Dermis blood vessel endothelial cell (primary cell): ENCODE measurements at regions not wholly inside any gene's neighbourhood (a gene's known extent, or its start where the extent isn't known, plus 50 kb on each side); places are given as distances from the start of the nearest gene placed in this dataset.
"Not testable (repeated sequence)": the region's sequence is repeated elsewhere in the genome, so short reads cannot be mapped to it uniquely, and the experiment has no call there.

Experiments used
- DNase-seq: peaks from one replicate; pipeline ENCODE4 v3.0.0; 2010

DNA sequence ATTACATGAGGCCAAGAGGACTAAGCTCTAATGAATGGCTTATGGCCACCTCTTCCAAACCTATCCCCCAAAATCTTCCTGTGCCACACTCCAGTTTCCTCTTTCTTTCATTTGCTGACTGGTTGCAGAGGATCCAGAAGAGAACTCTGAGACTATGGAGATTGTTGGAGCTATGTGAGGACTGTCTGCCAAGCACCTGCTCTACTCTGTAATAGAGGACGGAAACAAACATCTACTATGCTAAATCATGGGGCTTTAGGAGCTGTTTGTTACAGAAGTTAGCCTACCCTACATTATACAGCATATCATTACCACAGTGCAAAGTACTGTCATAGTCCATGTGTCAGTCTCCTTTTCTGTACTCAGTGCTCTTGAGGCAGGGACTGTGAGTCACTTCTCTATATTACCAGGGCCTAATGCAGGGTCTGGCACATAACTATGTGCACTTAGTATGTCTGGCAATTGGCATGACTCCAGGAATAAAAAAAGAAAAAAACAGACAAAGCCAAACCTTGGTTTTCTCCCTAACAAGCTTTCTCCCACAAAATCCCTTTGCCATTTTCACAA lies 95.1 kb downstream of the RPAP3 start:
- DNase-seq = peak; percentile 10

DNA sequence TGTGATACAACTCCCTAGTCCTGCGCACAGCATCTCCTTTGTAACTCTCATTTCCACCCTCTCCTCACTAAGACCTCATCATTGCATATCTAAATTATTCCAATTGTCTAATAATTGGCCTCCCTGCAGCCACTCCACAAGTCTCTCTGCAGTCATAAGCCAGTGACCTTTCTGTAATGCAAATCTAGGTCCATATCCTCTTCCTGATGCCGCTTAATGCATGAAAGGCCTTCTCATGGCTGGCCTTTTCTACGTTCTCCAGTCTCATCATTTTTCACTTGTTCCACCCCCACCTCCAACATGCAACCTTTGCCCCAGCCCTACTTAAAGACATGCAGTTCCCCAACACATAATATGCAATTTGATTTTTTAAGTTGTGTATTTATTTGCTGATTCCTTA lies 96.0 kb downstream of the RPAP3 start:
- DNase-seq = no peak

DNA sequence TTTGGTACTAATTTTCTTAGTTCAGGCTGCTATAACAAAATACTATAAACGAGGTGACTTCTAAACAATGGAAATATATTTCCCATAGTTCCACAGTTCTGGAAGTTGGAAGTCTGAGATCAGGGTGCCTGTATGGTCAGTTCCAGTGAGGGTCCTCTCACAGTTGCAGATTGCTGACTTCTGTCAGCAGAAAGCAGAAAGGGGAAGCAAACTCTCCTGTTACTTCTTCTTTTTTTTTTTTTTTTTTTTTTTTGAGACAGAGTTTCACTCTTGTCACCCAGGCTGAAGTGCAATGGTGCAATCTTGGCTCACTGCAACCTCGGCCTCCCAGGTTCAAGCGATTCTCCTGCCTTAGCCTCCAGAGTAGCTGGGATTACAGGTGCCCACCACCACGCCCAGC lies 97.2 kb downstream of the RPAP3 start:
- DNase-seq = not testable (repeated sequence)

DNA sequence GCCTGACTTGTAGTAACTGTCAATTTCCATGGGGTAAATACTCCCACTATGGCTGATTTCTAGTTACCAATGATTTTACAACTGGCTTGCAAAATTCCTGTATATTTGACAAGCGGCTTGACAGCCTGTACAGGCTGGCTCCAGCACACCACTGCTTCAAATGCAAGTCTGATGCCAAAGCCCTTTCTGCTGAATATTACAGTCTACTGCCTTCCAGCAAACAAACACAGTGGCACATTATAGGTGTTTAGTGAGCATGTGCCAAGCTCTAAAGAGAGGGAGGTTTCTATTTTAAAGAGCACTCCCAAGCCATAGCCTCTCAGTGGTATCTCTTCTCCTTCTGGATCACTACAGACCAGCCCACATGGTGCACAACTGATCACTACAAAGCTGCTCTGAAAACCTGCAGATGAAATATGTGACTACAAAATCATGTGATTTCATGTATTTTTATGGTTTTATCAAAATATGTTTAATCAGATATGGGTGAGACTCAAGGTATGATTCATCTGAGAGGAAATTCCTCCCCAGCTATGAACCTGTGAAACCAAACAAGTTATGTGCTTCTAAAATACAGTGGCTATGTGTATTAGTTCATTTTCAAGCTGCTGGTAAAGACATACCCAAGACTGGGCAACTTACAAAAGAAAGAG lies 101.5 kb downstream of the RPAP3 start:
- peak; percentile 51 for DNase-seq

DNA sequence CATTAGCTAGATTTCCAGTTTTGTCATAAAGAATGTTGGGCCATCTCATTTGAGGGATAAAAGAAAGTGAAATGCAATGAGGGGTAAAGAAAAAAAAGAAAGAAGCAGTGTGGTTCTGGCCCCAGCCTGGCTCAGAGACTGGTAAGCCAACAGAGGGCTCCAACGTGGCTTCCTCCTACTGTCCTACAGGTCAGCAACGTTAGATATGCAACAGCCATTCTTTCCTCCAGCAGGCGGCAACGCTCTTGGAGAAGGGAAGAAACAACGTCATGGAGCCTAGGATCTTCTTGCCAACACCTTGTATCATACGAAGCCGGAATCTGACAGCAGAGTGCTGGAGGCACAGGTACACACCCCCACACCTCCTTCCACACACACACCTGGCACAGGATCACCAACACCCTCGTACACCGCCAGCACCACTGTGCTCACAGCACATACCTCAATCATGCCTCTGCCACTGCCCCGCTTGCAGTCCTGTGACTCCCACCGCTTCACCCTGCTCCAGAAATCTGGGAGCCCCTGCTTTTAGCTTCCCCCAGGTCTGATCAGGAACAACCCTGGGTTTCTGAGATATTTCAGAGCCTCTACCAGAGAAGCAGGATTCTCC lies 102.8 kb downstream of the RPAP3 start:
- no peak for DNase-seq

DNA sequence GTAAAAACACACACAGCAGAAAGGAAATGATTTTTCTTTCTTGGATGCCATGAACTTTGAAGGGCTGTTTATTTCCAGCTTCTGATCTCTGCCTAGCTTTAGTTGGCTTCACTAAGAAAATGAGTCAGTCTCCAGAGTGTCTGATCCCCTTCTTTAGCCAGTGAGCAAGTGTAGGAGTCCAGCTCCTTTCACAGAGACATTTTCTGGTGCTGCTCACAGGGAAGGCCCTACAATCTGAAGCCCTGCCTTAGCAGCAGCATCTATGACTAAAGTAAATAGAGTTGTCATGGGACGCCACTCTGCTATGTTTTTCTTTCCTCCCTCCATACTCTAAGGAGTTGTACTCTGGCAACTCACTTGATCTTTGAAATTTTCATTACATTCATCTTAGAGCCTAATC lies 103.5 kb downstream of the RPAP3 start:
- no peak for DNase-seq

DNA sequence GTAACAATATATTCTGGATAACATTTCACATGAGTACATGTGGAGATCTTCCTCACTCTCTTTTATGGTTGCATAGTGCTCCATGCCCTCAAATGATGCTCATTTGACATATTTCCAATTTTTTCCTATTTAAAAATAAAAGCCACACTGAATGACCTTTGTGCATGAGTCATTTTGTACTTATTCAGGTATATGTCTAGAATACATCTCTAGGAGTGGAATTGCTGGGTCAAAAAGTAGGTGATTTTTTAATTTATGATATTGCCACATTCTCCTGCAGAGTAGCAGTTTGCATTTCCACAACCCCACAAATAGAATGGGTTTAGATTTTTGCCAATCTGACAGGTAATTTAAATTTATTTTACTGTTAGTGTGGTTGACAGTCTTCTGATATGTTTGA lies 104.8 kb downstream of the RPAP3 start:
- DNase-seq = no peak

DNA sequence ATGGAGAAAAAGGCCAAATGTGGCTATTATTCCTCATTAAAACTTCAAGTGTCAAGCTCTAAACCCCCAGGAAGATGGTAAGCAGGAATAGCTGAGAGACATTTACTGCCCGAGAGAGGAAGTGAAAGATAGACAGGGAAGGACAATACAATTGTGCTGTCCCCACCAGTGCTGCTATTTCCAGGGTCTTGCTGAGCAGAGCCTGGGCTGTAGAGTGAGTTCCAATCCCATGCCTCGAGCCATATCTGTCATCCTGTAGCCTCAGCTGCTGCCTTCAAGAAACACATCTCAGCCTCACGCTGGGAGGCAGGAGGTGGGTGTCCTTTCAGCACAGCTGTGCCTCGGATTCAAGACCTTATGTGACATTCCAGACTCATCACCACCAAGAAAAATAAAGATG lies 114.0 kb downstream of the RPAP3 start:
- no peak for DNase-seq

DNA sequence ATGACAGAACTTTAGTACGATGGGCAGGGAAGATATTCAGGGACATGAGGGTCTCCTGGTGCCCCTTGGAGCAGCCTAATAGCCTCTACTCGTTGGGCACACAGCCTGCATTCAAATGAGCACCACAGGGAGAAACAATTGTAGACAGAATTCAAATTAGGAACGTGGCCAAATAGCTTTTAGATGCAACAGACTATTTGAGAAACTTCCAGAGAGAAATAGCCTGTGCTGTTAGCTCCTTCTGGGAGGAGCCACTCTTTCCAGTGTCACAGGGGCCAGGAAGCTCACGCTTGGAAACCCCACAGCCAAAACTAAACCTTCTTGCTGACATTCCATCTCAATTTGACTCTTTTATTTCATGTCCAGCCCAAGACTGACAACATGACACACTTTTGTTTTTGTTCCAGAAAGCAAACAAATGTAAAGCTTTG lies 114.5 kb downstream of the RPAP3 start:
- no peak for DNase-seq

DNA sequence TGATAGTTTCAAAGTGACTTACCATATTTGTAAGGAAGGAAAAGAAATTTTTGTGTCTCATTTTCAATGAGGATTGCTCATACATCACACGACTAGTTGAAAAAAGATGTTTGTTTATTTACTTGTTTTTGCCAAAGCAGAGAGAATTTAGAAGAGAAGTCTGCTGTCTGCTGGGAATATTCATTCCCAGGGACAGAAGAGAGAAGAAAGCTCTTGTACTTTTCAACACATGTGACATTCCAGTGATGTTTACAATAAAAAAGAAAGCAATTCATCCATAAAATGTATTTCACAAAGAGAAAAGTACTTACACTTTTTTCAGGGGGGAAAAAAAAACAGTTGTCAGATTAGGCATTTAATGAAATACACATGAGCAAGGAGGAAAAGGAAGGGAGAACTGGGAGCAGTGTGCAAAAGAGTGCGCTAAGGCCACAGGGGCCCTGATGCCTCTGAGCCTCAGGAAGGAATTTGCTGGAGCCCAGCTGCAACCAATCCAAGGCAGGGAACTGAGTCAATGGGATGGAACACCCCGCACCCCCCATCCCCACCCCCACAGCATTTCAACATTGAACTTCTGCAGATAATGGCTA lies 115.0 kb downstream of the RPAP3 start:
- DNase-seq = no peak

DNA sequence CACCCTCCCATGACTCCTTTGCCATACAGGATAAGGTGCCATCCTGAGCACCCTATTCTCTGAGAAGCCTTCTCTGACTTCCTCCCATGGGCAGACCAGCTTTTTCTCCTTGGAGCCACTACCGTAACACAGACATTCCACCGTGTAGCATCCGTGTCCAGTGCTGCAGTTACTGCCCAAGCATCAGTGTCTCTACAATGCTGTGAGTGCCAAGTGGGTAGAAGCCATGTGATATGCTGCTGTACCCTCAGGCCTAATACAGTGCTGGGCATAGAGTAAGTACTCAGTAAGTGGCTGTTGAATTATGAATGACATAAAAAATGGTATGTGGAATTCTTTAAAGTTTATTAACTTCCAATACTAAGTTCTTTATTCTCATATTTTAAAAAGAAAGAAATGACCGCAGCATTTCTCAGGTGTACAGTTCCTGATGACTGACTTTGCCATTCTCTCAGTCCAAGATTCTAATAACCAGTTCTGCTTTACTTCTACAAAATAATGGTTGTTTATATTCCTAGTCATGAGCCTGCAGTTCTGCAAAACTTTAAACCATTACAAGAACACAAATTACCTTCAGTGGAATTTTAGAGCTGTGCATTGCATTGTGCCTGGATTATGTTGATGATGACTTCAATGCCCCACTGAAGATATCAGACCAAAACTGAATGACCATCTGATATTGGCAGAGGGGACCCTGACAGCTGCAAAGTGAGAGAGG lies 118.7 kb downstream of the RPAP3 start:
- no peak for DNase-seq

DNA sequence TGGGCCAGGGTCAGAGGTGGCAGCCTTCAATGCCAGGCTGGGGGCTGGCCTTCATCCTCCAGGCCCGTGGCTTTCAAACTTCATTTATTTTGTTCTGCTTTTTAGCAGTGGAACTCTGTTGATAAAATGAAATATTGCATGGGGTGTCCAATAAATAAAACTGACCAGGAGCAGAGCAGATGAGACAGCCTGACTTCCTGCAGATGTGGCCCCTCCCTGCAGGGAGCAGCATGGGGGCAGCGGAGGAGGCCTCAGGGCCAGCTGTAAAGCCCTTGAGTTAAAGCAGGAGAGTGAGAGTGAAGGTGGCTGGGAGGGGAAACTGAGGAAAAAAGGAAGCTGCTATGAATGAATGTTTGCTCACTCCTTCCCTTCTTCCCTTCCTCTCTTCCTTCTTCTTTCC lies 120.3 kb downstream of the RPAP3 start:
- DNase-seq = no peak

DNA sequence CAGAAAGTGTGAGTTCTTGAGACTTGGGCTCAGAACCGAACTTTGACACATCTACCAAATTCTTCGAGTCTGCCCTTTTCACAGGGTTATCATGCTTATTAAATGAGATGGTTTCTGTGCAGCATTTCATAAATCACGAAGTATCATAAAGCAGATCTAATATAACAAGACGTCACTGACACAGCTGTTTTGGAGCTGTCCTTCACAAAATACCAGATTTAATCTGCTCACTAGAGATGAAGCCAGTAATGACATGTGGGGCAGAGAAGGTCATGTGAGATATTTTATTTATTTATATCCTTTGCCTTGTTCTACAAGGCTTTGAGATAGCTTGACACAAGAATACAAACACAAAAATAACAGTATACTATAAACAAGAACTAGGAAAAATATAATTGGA lies 127.0 kb downstream of the RPAP3 start:
- DNase-seq = no peak

DNA sequence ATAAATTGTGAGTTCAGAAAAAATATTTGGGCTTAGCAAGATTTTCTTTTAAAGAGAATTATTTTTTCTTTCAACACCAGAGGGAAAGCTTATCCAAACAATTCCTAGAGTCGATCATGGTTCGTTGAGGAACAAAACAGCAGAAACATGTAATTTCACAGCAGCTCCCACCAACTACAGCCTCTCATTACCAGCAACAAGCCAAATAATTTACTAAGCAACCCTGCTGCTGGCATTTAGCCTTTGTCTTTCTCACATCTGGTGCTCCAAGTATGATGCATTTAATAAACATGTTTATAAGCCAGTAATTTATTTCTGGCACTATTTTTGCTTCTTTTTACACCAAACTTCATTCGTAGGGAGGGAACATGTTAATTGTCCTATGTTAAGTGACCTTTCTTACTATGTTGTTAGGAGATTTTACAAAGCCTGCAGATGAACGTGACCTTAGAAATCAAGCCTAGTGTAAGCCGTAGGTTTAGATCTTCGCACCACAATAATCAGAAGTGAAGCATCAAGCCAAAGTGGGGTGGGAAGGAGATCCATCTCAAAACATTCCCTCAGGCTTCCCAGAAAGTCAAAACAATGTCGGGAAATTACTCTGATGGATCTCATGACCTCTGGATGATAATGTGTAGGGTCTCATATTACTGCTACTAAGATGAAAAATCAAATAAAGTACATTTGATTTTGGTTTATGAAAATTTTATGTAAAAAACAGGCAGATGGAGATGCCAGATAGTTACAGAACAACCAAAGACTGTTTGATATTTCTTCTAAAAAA lies 128.4 kb downstream of the RPAP3 start:
- DNase-seq = no peak

DNA sequence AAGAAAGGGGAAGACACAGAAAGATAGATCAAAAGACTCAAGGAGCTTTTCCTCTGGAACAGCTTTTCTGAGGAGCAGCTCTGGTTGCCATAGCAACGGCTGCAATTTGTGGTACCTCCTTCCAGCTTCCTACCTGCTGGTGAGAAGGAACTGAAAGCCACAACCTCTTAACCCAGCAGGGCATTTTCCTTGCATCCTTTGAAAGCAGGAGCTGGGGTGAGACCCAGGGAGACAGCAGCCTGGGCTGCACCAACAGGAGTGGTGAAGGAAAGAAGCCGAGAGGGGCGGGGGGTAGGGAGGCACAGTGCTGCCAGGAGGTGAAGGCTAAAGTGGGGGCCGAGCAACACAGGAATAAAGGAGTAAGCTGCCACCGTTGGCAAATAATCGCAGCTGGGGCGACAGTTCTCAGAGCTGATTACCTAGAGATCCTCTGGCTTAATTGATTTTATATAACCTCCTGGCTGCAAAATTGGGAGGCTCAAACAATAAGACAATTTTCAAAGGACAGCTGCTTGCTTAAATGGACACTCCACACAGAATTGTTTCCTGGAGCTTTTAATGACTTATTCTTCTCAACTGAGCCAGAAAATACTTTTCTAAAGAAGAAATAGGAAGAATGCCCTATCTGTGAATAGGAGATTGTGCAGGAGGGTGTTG lies 129.4 kb downstream of the RPAP3 start:
- no peak for DNase-seq

DNA sequence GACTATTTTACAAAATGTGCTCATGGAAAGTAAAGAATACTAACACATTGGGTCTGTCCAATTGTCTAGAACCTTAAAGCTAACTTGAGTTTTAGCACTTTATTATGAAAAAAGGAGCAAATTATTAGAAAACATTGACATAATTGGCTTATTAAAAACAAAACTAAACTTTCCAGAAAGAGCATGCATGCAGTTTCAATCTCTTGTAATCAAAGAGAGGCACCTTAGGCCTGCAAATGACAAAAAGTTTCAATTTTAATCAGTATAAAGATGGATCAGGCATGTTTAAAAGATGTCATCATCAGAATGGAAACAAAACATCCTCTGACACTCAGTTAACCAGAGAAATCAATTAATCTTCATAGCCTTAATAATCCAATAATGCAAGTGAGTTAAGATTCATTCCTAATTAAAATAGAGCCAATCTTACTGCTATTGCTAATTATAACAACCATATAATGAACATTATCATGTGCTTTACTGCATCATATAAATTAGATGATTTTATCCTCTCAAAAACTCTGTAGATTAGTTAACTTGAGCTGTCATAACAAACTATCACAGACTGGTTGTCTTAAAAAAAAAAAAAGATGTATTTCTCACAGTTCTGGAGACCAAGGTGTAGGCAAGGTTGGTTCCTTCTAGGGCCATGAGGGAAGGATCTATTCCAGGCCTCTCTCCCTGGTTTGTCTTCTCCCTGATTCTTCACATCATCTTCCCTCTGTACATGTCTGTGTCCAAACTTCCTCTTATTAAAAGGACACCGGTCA lies 131.4 kb downstream of the RPAP3 start:
- DNase-seq = no peak

DNA sequence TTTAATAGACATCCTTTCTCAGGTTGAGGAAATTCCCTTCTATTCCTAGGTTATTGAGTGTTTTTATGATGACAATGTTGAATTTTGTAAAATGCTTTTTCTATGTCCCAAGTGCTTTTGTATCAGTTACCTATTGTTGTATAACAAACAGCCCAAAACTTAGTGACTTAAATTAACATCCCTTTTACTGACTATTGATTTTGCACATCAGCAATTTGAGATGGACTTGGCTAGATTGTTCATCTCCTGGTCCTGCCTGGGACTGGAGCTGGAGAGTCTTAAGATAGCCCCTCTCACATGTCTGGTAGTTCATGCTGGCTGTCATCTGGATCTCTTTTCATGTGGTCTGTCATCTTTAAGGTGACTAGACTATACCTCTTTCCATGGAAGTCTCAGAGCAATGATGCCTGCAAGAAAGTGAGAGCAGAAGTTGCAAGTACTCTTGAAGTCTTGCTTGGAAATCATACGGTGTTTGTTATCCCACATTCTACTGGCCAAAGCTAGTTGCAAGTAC lies 132.6 kb downstream of the RPAP3 start:
- no peak for DNase-seq

DNA sequence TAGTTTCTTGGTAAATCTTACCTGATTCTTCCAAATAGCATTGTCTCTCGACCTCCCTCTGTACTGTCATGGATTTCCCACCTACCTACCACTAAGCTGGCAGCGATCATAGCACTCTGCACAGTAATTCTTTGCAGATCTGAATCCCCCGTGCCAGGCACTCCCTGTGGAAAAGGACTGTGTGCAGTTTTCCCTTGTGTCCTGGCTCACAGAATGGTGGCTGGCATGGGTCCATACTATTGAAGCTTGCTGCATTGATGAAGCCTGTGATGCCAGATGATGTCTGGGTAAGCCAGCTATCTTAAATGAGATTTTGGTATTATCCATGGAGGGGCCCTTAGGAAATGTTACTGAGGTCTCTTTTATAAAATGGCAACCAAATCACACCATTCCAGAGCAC lies 135.7 kb downstream of the RPAP3 start:
- DNase-seq = no peak

DNA sequence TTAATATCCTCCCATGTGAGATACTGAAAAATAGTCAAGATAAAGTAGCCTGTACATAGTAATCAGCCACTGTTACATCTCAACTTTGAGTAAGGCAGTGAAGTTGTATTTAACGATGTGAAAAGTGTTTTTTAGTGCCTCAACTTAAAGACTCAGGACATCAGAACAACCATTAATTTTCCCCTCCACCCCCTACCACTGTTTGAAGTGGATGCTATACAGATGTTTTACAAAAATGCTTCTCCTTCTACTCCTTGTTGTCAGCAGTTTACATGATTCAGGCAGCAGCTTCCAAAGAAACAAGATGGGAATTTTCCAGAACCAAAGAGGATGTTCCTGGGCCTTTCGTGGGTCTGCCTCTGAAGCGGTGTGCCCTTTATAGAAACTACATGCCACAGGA lies 143.6 kb downstream of the RPAP3 start:
- DNase-seq = no peak

DNA sequence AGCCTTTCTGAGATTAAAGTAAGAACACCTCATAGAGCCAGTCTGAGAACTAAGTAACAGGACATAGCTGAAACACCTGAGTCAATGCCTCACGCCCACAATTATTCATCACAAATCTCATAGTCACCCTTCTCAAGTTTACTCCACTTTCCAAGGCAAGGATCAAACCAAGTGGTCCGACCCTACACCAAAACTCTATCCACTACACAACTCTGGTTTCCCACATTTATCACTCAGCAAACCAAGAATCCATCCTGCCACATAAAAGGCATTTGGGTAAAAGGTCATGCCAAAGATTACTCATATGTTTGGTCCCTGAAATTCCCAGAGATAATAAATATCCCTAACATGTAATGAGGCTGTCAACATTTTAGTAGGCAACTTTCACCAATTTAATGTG lies 144.1 kb downstream of the RPAP3 start:
- DNase-seq = no peak

DNA sequence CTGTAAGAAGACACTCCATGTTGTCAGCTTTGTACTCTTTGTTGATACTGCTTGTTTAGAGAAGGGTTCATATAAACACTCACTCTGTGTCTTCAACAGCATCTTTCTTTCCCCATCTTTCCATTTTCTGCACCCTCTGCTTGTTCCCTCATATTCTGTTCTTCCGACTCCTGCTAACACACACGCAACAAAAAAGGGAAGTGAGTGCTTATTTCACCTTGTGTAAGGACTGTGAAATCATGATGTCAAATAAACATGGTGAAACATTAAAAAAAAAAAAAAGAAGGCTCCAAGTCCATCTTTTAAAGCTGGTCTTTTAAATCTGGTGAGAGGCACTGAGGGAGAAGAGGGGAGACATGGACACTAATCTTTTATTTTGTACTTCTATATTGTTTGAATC lies 145.4 kb downstream of the RPAP3 start:
- no peak for DNase-seq
